Memory B cell (primary cell): ENCODE measurements at regions not wholly inside any gene's neighbourhood (a gene's known extent, or its start where the extent isn't known, plus 50 kb on each side); places are given as distances from the start of the nearest gene placed in this dataset.
"Not testable (repeated sequence)": the region's sequence is repeated elsewhere in the genome, so short reads cannot be mapped to it uniquely, and the experiment has no call there.

Experiments
- ATAC-seq: fragments of 150-1000 bp; cut with Tn5 transposase; 2 replicates; pipeline ENCODE4 v1.10.0; 2021; ENCODE audit warnings: low read depth, mild to moderate bottlenecking, moderate library complexity
- DNase-seq, 2 donors: peaks; one replicate each; pipeline ENCODE4 v3.0.0; 2022; ENCODE audit warnings: low spot score in 2 of 2
- H3K27ac Mint-ChIP-seq: one replicate; pipeline ENCODE4 v1.8.0; 2022; ENCODE audit warnings: mild to moderate bottlenecking, moderate library complexity, mixed read lengths
- H3K27me3 Mint-ChIP-seq: one replicate; pipeline ENCODE4 v1.8.0; 2022; ENCODE audit warnings: mixed read lengths
- H3K36me3 Mint-ChIP-seq: one replicate; pipeline ENCODE4 v1.8.0; 2022; ENCODE audit warnings: mild to moderate bottlenecking, mixed read lengths
- H3K4me1 Mint-ChIP-seq: one replicate; pipeline ENCODE4 v1.8.0; 2022; ENCODE audit warnings: mixed read lengths
- H3K4me3 Mint-ChIP-seq: one replicate; pipeline ENCODE4 v1.8.0; 2022; ENCODE audit warnings: mild to moderate bottlenecking, moderate library complexity, mixed read lengths
- H3K9me3 Mint-ChIP-seq: one replicate; pipeline ENCODE4 v1.8.0; 2022; ENCODE audit warnings: mixed read lengths

DNA sequence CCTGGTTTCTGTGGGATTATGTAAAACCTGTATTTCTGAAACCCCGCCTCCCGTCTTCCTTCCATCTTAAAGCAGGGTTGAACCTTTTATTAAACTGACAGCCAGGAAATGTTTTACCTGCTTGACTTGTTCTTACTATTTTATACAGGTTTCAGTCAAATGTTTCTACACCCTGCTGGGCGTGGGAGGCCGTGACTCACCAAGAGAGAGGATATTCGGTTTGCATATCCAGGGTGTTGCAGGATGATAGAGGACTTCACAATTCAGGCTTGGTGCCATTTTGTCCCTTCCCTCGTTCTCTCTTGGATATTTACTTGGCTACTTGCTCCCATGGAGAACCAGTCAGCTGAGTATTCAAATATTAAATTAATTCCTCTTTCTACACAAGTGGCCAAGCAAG is 69.7 kb downstream of the ARF6 start:
- Mint-ChIP-seq H3K9me3 (no peaks in the 10 kb centered on the region), H3K4me1 (peaks cover 58% of the 10 kb centered on the region), H3K36me3 (peaks cover 1% of the 10 kb centered on the region), H3K4me3 (peak overlapping the region; percentile 64), H3K27ac (peak overlapping the region; percentile 90), H3K27me3 (no peaks in the 10 kb centered on the region)
- ATAC-seq (peak; percentile 35), DNase-seq (no peak)

DNA sequence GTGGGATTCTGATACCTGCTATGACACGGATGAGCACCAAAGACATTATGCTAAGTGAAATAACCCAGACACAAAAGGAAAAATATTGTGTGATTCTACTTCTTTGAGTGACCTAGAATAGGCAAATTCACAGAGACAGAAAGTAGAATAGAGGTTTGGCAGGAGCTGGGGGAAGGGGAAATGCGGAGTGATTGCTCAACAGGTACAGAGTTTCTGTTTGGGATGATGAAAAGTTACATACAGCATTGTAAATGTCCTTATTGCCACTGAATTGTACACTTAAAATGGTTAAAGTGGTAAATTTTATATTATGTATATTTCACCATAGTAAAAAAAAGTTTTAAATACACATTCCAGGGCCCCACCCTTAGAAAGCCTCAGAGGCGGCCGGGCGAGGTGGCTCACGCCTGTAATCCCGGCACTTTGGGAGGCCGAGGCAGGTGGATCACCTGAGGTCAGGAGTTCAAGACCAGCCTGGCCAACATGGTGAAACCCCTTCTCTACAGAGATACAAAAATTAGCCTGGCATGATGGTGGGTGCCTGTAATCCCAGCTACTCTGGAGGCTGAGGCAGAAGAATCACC is 72.3 kb downstream of the ARF6 start:
- H3K4me3 Mint-ChIP-seq, H3K9me3 Mint-ChIP-seq, H3K36me3 Mint-ChIP-seq, DNase-seq, ATAC-seq, H3K27me3 Mint-ChIP-seq, H3K27ac Mint-ChIP-seq: not testable (repeated sequence)
- peaks cover 54% of the 10 kb centered on the region for H3K4me1 Mint-ChIP-seq

DNA sequence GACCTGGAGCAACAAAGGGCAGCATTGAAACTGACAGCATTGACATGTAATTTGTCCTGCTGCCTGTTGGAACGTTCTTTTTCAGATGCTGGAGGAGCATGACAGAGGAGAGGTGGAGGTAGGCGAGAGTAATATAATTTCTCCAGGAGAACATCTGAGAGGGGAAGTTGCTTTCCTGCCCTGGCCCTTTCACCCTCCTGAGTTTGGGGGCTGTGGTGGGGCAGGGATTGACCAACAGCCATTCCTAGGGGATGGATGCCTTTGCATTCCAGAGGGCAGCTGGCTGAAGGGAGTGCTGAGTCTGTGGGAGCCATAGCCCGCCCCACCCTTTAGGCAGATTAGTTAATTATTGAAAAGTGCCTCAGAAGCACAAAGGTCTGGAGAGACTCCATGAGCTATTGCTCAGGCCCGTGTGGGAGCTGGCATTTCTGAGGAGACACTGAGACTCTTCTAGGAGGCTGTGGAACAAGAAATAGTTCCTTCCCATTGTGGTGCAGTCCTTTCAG is 73.5 kb downstream of the ARF6 start:
- no peak overlapping the region for H3K4me3 Mint-ChIP-seq
- H3K9me3 Mint-ChIP-seq: no peaks in the 10 kb centered on the region
- peaks cover 5% of the 10 kb centered on the region for H3K36me3 Mint-ChIP-seq
- H3K27ac Mint-ChIP-seq: peak overlapping the region; percentile 74
- H3K4me1 Mint-ChIP-seq: peaks cover 53% of the 10 kb centered on the region
- H3K27me3 Mint-ChIP-seq: no peaks in the 10 kb centered on the region
- DNase-seq (no peak), ATAC-seq (no peak)

DNA sequence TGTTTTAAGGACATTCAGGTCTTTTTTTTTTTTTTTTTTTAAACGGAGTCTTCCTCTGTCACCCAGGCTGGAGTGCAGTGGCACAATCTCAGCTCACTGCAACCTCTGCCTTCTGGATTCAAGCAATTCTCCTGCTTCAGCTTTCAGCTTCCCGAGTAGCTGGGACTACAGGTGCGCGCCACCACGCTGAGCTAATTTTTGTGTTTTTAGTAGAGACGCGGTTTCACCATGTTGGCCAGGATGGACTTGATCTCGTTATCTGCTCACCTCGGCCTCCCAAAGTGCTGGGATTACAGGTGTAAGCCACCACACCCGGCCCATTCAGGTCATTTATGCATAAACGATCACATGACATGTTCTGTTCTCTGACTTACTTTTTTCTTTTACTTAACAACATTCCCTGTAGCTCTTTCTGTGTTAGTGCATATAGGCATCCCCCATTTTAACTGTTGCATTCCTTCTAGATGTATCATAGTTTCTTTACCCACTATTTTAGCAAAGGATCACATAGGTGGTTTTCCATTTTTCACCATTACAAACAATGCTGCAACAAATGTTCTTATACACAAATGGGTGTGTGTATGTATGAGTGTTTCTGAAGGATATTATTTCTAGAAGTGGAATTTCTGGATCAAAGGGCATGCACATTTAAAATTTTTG is 74.2 kb downstream of the ARF6 start:
- H3K27me3 Mint-ChIP-seq: no peaks in the 10 kb centered on the region
- H3K36me3 Mint-ChIP-seq: peaks cover 5% of the 10 kb centered on the region
- no peak overlapping the region for H3K4me3 Mint-ChIP-seq
- ATAC-seq: no peak
- no peak for DNase-seq
- no peak overlapping the region for H3K27ac Mint-ChIP-seq
- H3K9me3 Mint-ChIP-seq: no peaks in the 10 kb centered on the region
- peaks cover 52% of the 10 kb centered on the region for H3K4me1 Mint-ChIP-seq

- no peaks in the 10 kb centered on the region for H3K27me3 Mint-ChIP-seq
- no peaks in the 10 kb centered on the region for H3K9me3 Mint-ChIP-seq
- H3K36me3 Mint-ChIP-seq: peaks cover 5% of the 10 kb centered on the region
- peaks cover 45% of the 10 kb centered on the region for H3K4me1 Mint-ChIP-seq
- H3K27ac Mint-ChIP-seq: peak overlapping the region; percentile 98
- H3K4me3 Mint-ChIP-seq: no peak overlapping the region
- DNase-seq (no peak), ATAC-seq (no peak)
Measured at GRCh38 chr14:49969961-49970360, 77.1 kb downstream of the ARF6 start.

DNA sequence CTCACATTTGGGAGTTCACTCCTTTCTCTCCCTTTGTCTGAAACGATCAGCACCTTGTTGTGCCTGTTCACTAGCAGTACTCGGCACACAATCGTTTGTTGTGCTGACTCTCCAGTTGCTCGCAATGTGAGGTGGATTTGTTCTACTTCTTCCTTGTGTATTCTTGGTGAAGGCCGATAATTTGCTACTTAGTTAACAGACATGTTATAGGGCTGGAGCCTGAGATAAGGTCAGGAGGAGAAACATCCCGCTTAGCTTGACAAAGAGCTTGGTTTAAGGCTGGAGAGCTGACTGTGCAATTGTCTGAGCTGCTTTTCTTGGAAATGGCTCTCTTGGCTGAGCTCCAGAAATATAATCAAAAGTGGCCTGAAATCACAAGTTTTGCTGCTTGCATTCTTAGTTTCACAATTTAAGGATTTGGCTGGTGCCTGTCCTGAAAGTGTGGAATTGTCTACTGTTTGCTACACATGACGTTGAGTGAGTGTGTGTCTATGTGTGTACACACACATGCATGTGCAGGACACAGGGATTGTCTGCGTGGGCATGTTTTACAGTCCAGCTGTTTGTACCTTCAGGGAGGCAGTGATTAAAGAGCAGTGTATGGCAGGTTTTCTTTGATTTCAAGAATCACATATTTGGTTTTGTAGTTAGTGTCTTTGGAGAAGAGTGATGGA is 77.7 kb downstream of the ARF6 start:
- no peak for ATAC-seq
- Mint-ChIP-seq H3K9me3 (no peaks in the 10 kb centered on the region), H3K4me3 (peak overlapping the region; percentile 49), H3K27ac (peak overlapping the region; percentile 98), H3K36me3 (peaks cover 5% of the 10 kb centered on the region), H3K27me3 (no peaks in the 10 kb centered on the region), H3K4me1 (peaks cover 43% of the 10 kb centered on the region)
- no peak for DNase-seq

DNA sequence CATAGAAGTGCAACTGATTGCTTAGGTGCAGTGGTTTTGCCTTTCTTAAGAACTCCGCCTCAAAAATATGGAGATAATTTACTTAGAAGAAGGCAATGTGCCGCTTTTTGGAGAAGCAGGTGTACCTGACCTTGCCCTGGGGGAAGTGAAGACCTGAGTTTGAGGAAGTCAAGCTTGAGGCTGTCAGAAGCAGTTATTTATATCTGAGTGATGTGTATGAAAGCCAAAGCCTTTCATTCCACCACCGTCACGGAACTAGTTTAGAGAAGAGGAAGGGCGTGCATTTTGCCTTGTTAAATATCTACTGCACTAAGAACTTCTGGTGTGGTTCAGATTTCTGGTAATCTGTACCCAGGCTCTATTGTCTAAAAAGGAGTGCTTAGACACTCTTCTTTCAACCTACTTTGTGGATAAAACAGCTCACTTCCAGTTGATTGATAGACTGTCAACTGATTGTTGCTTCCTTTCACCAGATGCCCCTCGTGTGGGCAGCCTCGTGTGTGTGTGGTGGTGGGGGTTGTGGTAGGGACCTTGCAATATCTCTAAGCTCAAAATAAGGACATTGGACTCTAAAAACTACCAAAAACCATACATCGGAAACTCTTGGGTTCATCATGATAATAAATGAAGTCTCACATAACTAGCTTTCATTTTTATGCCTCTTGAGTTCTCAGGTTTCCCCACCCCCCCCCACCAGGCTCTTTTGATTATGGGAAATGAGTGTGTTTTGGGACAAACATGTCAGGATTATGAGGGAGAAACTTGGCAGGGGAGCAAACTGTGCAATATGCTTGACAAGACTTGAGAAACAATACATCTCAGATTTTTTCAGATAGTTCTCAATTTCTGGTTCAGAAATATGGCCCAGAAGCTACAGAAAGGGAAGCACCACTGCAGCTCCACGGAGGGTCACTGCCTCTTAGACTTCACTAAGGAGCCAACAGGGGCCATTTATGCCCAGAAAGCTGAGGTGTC is 78.6 kb downstream of the ARF6 start:
- Mint-ChIP-seq H3K36me3 (peaks cover 5% of the 10 kb centered on the region), H3K4me3 (peak overlapping the region; percentile 76), H3K9me3 (no peaks in the 10 kb centered on the region), H3K27ac (peak overlapping the region; percentile 98), H3K27me3 (no peaks in the 10 kb centered on the region), H3K4me1 (peaks cover 44% of the 10 kb centered on the region)
- ATAC-seq: peak; percentile 97
- DNase-seq: peak; percentile 42 to 80

GRCh38 chr14:49972131-49972671 is 79.3 kb downstream of the ARF6 start:
- no peak for ATAC-seq
- H3K36me3 Mint-ChIP-seq: peaks cover 4% of the 10 kb centered on the region
- H3K9me3 Mint-ChIP-seq: no peaks in the 10 kb centered on the region
- DNase-seq: no peak
- peaks cover 48% of the 10 kb centered on the region for H3K4me1 Mint-ChIP-seq
- H3K27me3 Mint-ChIP-seq: no peaks in the 10 kb centered on the region
- H3K27ac Mint-ChIP-seq: peak overlapping the region; percentile 98
- peak overlapping the region; percentile 76 for H3K4me3 Mint-ChIP-seq

DNA sequence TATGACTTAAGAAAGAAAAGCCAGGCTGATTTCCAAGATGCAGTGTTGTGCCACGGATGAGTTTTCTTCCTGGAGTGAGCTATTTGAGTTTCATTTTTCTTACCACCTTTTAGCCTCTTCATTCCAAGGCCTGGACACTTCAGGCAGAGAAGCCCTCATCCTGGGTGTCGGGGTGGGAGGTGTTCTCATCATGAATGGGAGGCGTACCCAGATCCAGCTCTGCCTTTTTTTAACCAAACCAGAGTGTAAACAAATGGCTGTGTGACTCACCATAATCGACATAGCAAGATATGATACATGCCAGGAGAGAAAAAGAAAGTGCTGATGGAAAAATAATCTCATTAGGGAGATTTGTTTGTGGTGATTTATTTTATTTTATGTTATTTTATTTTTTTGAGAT is 79.9 kb downstream of the ARF6 start:
- ATAC-seq: no peak
- Mint-ChIP-seq H3K27me3 (no peaks in the 10 kb centered on the region), H3K4me1 (peaks cover 53% of the 10 kb centered on the region), H3K36me3 (peaks cover 4% of the 10 kb centered on the region), H3K9me3 (no peaks in the 10 kb centered on the region), H3K4me3 (no peak overlapping the region), H3K27ac (peak overlapping the region; percentile 98)
- DNase-seq: no peak

DNA sequence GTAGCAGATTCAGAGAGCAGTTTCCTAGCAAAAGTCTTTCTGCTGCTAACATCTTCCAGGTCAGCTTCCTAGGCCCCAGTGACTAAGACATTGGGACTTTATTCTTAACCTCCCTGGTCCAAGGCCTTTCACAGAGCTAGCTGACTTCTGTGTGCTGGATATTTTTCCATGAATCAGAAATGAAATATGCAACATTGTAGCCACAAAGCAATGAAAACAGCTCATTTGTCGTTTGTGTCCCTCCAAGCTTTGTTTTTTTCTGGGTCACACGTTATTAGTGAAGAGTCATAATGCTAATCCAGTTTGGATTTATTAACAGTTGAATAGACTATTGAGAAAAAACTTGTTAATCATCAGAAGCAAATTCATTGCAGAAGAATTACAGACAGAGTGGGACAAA is 82.4 kb downstream of the ARF6 start:
- Mint-ChIP-seq H3K4me1 (peaks cover 64% of the 10 kb centered on the region), H3K9me3 (no peaks in the 10 kb centered on the region), H3K4me3 (no peak overlapping the region), H3K27ac (peak overlapping the region; percentile 73), H3K27me3 (no peaks in the 10 kb centered on the region), H3K36me3 (peaks cover 4% of the 10 kb centered on the region)
- DNase-seq (no peak), ATAC-seq (no peak)

DNA sequence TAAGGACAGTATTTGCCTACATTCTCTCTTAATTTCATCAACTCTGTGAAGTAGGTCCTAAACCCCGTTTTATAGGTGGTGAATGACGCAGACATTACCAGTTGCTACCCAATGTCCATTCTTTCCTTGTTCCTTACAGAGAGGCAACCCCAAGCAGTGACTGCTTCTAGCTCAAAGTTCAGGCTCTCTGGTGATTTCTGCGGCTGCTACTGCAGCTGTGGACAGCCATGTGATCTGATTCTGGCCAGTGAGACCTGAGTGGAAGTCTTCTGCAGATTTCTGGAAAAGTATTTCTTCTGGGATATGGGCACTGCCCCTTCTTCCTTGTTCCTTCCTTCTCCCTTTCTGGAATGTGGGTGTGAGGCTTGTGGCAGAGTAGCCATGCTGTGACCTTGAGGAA is 82.9 kb downstream of the ARF6 start:
- no peaks in the 10 kb centered on the region for H3K9me3 Mint-ChIP-seq
- H3K4me3 Mint-ChIP-seq: no peak overlapping the region
- peaks cover 64% of the 10 kb centered on the region for H3K4me1 Mint-ChIP-seq
- DNase-seq (no peak), ATAC-seq (no peak)
- peaks cover 4% of the 10 kb centered on the region for H3K36me3 Mint-ChIP-seq
- H3K27ac Mint-ChIP-seq: peak overlapping the region; percentile 96
- H3K27me3 Mint-ChIP-seq: no peaks in the 10 kb centered on the region

GRCh38 chr14:49977126-49977841 is 84.4 kb downstream of the ARF6 start:
- H3K27ac Mint-ChIP-seq: peak overlapping the region; percentile 96

DNA sequence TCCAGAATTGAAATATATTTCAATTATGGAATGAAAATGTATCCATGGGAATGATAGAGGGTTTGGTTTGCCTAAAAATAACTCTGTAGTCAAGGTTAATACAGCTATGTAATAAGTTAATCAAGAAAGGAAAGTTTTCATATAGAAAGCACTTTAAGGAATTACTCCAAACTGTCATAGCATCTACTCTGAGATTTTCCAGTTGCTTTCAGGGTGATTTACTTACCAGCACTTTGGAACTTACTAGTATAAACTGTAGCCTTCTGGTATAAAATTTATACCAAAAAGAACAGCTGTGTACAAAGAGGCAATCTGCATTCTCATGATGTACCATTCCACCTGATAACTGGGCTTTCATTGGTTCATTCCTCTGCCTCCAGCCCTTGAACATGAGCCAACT is 87.1 kb downstream of the ARF6 start:
- Mint-ChIP-seq H3K9me3 (no peaks in the 10 kb centered on the region), H3K36me3 (peaks cover 18% of the 10 kb centered on the region), H3K4me3 (peak overlapping the region; percentile 37), H3K27me3 (no peaks in the 10 kb centered on the region), H3K27ac (peak overlapping the region; percentile 86), H3K4me1 (peaks cover 56% of the 10 kb centered on the region)
- DNase-seq: no peak
- ATAC-seq: no peak

More at GRCh38 chr14:49977126-49977841, 84.4 kb downstream of the ARF6 start:
- peak in 1 of 2 donors; percentile 33 for DNase-seq
- Mint-ChIP-seq H3K9me3 (no peaks in the 10 kb centered on the region), H3K4me1 (peaks cover 61% of the 10 kb centered on the region), H3K4me3 (peak overlapping the region; percentile 93), H3K36me3 (peaks cover 12% of the 10 kb centered on the region), H3K27me3 (no peaks in the 10 kb centered on the region)
- peak; percentile 87 for ATAC-seq
